ENCODE measurements at regions not wholly inside any gene's neighbourhood (a gene's known extent, or its start where the extent isn't known, plus 50 kb on each side); places are given as distances from the start of the nearest gene placed in this dataset.

DNA sequence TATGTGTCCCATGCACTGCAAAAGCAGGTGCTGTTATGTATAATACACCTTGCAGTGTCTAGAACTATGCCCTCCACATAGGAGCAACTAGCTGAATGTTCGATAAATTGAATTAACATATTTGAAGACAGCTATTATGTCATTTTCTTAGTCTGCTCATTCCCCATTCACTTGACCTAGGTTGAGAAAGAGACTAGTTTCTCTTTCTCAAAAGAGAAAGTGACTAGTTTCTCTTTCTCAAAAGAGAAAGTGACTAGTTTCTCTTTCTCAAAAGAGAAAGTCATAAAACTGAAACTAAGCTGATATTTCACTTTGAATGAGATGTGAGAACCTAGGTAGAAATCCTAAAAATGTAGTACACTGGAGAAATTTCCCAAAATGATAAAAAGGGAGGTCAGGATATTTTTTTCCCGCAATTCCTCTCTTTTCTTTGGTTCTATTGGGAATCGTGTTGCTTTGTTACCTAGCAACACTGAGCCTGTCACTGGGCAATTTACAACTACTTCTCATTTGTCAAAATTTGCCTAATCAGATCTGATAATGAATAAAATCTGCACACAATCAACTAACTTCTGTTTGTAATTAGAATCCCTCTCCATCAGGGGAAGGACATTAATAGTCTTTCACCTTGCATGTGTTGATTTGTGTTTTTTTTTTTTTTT lies 132.0 kb upstream of the GRIA1 start:
- no peak overlapping the region for H3K4me3 ChIP-seq (replicated peaks in 1 of 2; ENCODE audit: low read depth in 2 of 2, low read length in 2 of 2)

DNA sequence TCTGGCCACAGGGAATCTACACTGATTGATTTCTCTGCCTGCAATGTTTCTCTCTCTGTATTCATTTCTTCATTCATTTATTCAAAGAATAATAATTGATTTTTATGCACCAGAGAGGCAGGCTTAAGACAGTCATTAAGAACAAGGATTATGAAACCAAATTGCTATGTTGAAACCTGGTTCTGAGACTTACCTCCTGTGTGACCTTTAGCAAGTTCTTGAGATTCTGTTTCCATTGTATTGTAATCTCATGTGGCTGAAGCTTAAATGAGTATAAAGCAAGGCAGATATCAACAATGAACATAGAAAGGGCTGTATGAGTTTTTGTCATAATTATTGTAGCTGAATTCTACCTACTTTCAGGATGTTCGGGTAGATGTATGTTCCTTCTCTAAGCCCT lies 129.6 kb upstream of the GRIA1 start:
- DNase-seq (ENCODE audit: low read depth in 2 of 2) = no peak
- H3K4me3 ChIP-seq (replicated peaks in 1 of 2; ENCODE audit: low read depth in 2 of 2, low read length in 2 of 2) = no peak overlapping the region
- TF ChIP-seq, protein P1, sequence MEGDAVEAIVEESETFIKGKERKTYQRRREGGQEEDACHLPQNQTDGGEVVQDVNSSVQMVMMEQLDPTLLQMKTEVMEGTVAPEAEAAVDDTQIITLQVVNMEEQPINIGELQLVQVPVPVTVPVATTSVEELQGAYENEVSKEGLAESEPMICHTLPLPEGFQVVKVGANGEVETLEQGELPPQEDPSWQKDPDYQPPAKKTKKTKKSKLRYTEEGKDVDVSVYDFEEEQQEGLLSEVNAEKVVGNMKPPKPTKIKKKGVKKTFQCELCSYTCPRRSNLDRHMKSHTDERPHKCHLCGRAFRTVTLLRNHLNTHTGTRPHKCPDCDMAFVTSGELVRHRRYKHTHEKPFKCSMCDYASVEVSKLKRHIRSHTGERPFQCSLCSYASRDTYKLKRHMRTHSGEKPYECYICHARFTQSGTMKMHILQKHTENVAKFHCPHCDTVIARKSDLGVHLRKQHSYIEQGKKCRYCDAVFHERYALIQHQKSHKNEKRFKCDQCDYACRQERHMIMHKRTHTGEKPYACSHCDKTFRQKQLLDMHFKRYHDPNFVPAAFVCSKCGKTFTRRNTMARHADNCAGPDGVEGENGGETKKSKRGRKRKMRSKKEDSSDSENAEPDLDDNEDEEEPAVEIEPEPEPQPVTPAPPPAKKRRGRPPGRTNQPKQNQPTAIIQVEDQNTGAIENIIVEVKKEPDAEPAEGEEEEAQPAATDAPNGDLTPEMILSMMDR (IDR thresholded peaks at IDR 0.05; ENCODE audit: low read depth, low read length) = no peak

More for the DNA sequence above, 132.0 kb upstream of the GRIA1 start:
- TF ChIP-seq, protein P1 (IDR thresholded peaks at IDR 0.05; ENCODE audit: low read depth, low read length) = no peak
- DNase-seq (ENCODE audit: low read depth in 2 of 2) = no peak

DNA sequence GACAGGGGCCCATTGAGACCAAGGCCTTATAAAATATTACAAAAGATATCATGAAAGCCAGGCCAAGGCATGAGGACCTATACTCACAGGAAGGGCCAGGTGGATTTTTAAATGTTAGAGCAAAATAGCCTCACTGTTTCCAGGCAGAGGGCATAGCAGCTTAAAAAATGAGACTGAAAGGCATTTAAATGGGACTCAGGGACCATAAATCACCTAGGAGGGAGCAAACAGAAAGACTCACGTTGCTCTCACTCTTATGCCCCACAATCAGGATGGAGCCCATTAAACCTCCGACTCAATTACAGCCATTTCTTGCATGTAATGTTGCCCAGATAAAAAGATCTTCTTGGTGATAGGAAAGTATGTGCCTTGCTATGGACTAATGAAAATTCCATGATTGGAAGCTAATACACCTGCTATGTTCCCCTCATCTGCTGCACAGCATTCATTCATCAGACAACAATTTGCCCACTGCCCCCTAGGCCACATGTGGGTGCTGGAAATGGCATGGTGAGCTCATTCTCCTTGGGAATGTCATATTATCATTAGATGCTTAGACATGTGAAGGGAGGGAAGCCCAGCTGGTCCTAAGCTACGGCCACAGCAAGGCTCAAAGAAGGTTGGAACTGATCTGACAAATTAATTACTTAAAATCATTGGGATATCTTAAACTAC lies 128.6 kb upstream of the GRIA1 start:
- H3K4me3 ChIP-seq (replicated peaks in 1 of 2; ENCODE audit: low read depth in 2 of 2, low read length in 2 of 2) = no peak overlapping the region
- TF ChIP-seq, protein P1 (IDR thresholded peaks at IDR 0.05; ENCODE audit: low read depth, low read length) = no peak
- no peak for DNase-seq (ENCODE audit: low read depth in 2 of 2)

DNA sequence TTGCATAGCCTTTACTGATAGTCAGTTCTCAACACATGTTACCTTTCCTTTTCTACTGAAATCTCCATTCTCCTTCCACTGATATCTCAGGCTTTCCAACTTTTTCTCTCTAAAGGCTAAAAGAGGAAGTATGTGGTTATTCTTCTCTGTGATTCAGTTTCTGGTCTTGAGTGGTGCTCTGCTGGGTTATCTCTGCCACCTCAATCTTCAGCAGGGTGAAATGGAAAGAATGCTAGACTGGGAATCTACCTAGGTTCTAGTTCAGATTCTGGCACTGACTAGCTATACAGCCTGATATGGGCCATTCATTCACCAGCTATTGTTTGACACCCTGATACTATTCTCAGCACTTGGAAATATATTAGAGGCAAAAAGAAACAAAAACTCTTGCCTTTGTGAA lies 124.9 kb upstream of the GRIA1 start:
- TF ChIP-seq, protein P1 (IDR thresholded peaks at IDR 0.05; ENCODE audit: low read depth, low read length) = no peak
- H3K4me3 ChIP-seq (replicated peaks in 1 of 2; ENCODE audit: low read depth in 2 of 2, low read length in 2 of 2) = no peak overlapping the region
- no peak for DNase-seq (ENCODE audit: low read depth in 2 of 2)

DNA sequence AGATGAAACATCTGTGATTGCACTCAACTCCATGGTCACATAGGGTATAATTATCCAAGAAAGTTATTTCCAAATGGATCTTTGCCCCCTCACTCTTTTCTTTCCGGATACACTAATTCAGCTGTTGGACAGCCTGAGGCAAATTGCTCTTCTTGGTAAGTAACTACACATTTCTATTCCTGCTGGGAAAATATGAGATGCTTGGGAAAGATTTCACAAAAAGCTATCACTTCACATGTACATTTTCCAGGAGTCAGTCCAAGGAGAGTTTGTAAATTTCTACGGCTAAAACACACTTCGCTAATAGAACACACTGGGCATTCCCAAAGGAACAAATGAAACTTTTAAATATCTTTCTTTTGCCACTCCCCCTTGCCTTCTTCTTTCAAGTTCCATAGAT lies 123.0 kb upstream of the GRIA1 start:
- no peak overlapping the region for H3K4me3 ChIP-seq (replicated peaks in 1 of 2; ENCODE audit: low read depth in 2 of 2, low read length in 2 of 2)
- DNase-seq (ENCODE audit: low read depth in 2 of 2) = no peak
- TF ChIP-seq, protein P1 (IDR thresholded peaks at IDR 0.05; ENCODE audit: low read depth, low read length) = no peak

DNA sequence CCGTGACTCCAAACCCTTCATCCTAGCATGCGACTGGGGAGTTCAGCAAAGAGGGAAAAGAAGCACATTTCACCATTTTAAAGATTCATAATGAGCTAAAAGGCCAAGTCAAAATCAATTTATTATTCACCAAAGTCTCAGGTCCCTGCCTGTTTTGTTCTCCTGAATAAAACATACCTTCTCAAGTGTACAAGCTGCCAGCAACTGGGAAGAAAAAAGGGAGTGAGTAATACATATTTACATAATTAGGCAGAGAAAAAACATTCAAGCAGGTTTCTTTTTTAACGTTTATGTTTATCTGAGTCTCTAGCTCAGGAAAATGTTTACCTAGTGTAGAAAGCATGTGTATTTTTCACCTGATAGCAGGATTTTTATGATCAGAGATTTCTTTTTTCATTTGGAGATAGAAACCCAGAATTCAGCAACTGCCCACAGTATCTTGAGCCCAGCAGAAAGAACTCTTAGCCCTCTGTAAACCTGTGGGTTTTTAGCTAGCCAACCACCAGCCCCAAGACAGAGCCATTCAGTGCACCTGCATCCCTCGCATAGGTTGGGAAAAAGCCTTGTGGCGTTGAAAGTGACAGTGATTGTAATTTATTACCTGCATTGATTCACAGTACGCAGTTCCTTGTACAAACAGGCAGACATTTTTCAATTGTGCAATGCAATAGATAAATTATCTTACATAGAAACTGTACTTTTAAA lies 117.9 kb upstream of the GRIA1 start:
- no peak overlapping the region for H3K4me3 ChIP-seq (replicated peaks in 1 of 2; ENCODE audit: low read depth in 2 of 2, low read length in 2 of 2)
- no peak for DNase-seq (ENCODE audit: low read depth in 2 of 2)
- TF ChIP-seq, protein P1 (IDR thresholded peaks at IDR 0.05; ENCODE audit: low read depth, low read length) = no peak
